ENCODE measurements at regions not wholly inside any gene's neighbourhood (a gene's known extent, or its start where the extent isn't known, plus 50 kb on each side); places are given as distances from the start of the nearest gene placed in this dataset.

DNA sequence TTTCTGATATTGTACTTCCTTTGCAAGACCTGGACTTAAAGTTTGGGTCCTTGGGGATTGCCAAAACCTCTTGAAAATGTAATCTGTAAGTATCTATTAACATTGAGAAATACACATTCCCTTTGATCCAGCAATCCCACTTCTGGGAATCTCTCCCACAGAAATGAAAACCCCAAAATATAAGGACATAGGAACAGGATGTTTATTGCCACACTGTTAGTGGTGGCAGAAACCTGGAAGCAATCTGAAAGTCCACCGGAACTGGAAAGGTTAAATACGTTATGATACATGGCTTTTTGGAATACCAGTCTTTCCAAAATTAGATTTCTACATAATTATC is 71.2 kb upstream of the STX18 start:
- Histone ChIP-seq H3K9ac (ENCODE audit: control insufficient read depth, insufficient read depth, low read length) (no peak overlapping the region), H3K9me3 (replicated peaks; ENCODE audit: control insufficient read depth, insufficient read depth, low read length) (no peaks in the 10 kb centered on the region), H3K4me3 (no peak overlapping the region), H3K36me3 (ENCODE audit: control insufficient read depth in 2 of 2, insufficient read depth in 2 of 2, low read length in 1 of 2) (no peaks in the 10 kb centered on the region), H3K27me3 (replicated peaks in 1 of 2; ENCODE audit: control insufficient read depth in 2 of 2, insufficient read depth in 2 of 2, low read length in 1 of 2) (no peaks in the 10 kb centered on the region), H3K27ac (ENCODE audit: control insufficient read depth, insufficient read depth) (no peak overlapping the region), H3K4me1 (ENCODE audit: control insufficient read depth, insufficient read depth, low read length) (no peaks in the 10 kb centered on the region), H3K4me2 (ENCODE audit: control insufficient read depth, insufficient read depth) (no peak overlapping the region), H2AFZ (ENCODE audit: control insufficient read depth, low read depth, low read length) (no peak overlapping the region), H3K79me2 (ENCODE audit: control insufficient read depth, insufficient read depth, low read length) (no peaks in the 10 kb centered on the region), H4K20me1 (ENCODE audit: control insufficient read depth, insufficient read depth) (no peaks in the 10 kb centered on the region)
- intact Hi-C loops (cut with micrococcal nuclease; ENCODE audit: unreplicated experiment), result no loop called here
- in situ Hi-C loops (cut with MboI), result no loop called here
- ChIA-PET POLR2A (no interaction called here), SMC1A (ENCODE audit: uncharacterized antibody, unreplicated experiment) (no interaction called here), CTCF (no interaction called here), RAD21 (ENCODE audit: unreplicated experiment) (no interaction called here)
- no peak for ATAC-seq
- BruUV-seq (replicated peaks), result no TSS peak
- no peak for DNase-seq (ENCODE audit: low read depth, low spot score)
- WGBS (ENCODE audit: insufficient coverage, insufficient replicate concordance, low lambda C conversion rate, missing lambda C conversion rate), result 96% methylated on average over 2 of the region's 2 CpGs
- FAIRE-seq, result no peak
- TF ChIP-seq IKZF2 (IDR thresholded peaks at IDR 0.05) (no peak), CHD2 (IDR thresholded peaks at IDR 0.05; ENCODE audit: borderline replicate concordance, low read depth, low read length) (no peak), IRF4 (IDR thresholded peaks at IDR 0.05; ENCODE audit: low read depth, low read length) (no peak), SPI1 (IDR thresholded peaks at IDR 0.05; ENCODE audit: borderline replicate concordance, insufficient read depth, low read depth, low read length) (no peak), NRF1 (conservative IDR thresholded peaks at IDR 0.05; ENCODE audit: low read depth, low read length) (no peak), NBN (IDR thresholded peaks at IDR 0.05) (no peak), MTA2 (IDR thresholded peaks at IDR 0.05; ENCODE audit: low read depth) (no peak), DPF2 (IDR thresholded peaks at IDR 0.05) (no peak), SP1 (IDR thresholded peaks at IDR 0.05; ENCODE audit: low read depth, low read length) (no peak), MYB (IDR thresholded peaks at IDR 0.05; ENCODE audit: borderline replicate concordance, low read depth, low read length) (no peak), TAF1 (IDR thresholded peaks at IDR 0.05; ENCODE audit: borderline replicate concordance, low read depth, low read length) (no peak), RB1 (IDR thresholded peaks at IDR 0.05; ENCODE audit: borderline replicate concordance) (no peak), WRNIP1 (IDR thresholded peaks at IDR 0.05; ENCODE audit: borderline replicate concordance, low read depth, low read length) (no peak)
- TF ChIP-seq, protein P1, sequence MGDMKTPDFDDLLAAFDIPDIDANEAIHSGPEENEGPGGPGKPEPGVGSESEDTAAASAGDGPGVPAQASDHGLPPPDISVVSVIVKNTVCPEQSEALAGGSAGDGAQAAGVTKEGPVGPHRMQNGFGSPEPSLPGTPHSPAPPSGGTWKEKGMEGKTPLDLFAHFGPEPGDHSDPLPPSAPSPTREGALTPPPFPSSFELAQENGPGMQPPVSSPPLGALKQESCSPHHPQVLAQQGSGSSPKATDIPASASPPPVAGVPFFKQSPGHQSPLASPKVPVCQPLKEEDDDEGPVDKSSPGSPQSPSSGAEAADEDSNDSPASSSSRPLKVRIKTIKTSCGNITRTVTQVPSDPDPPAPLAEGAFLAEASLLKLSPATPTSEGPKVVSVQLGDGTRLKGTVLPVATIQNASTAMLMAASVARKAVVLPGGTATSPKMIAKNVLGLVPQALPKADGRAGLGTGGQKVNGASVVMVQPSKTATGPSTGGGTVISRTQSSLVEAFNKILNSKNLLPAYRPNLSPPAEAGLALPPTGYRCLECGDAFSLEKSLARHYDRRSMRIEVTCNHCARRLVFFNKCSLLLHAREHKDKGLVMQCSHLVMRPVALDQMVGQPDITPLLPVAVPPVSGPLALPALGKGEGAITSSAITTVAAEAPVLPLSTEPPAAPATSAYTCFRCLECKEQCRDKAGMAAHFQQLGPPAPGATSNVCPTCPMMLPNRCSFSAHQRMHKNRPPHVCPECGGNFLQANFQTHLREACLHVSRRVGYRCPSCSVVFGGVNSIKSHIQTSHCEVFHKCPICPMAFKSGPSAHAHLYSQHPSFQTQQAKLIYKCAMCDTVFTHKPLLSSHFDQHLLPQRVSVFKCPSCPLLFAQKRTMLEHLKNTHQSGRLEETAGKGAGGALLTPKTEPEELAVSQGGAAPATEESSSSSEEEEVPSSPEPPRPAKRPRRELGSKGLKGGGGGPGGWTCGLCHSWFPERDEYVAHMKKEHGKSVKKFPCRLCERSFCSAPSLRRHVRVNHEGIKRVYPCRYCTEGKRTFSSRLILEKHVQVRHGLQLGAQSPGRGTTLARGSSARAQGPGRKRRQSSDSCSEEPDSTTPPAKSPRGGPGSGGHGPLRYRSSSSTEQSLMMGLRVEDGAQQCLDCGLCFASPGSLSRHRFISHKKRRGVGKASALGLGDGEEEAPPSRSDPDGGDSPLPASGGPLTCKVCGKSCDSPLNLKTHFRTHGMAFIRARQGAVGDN (IDR thresholded peaks at IDR 0.05), result no peak
- TF ChIP-seq, protein P2, sequence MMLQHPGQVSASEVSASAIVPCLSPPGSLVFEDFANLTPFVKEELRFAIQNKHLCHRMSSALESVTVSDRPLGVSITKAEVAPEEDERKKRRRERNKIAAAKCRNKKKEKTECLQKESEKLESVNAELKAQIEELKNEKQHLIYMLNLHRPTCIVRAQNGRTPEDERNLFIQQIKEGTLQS (IDR thresholded peaks at IDR 0.05; ENCODE audit: borderline replicate concordance, extremely low read depth, low read depth, low read length), result no peak
- TF ChIP-seq, protein P3, sequence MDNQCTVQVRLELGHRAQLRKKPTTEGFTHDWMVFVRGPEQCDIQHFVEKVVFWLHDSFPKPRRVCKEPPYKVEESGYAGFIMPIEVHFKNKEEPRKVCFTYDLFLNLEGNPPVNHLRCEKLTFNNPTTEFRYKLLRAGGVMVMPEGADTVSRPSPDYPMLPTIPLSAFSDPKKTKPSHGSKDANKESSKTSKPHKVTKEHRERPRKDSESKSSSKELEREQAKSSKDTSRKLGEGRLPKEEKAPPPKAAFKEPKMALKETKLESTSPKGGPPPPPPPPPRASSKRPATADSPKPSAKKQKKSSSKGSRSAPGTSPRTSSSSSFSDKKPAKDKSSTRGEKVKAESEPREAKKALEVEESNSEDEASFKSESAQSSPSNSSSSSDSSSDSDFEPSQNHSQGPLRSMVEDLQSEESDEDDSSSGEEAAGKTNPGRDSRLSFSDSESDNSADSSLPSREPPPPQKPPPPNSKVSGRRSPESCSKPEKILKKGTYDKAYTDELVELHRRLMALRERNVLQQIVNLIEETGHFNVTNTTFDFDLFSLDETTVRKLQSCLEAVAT (IDR thresholded peaks at IDR 0.05), result no peak
- TF ChIP-seq, protein P4, sequence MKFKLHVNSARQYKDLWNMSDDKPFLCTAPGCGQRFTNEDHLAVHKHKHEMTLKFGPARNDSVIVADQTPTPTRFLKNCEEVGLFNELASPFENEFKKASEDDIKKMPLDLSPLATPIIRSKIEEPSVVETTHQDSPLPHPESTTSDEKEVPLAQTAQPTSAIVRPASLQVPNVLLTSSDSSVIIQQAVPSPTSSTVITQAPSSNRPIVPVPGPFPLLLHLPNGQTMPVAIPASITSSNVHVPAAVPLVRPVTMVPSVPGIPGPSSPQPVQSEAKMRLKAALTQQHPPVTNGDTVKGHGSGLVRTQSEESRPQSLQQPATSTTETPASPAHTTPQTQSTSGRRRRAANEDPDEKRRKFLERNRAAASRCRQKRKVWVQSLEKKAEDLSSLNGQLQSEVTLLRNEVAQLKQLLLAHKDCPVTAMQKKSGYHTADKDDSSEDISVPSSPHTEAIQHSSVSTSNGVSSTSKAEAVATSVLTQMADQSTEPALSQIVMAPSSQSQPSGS (IDR thresholded peaks at IDR 0.05; ENCODE audit: low read length), result no peak
- TF ChIP-seq, protein P5, sequence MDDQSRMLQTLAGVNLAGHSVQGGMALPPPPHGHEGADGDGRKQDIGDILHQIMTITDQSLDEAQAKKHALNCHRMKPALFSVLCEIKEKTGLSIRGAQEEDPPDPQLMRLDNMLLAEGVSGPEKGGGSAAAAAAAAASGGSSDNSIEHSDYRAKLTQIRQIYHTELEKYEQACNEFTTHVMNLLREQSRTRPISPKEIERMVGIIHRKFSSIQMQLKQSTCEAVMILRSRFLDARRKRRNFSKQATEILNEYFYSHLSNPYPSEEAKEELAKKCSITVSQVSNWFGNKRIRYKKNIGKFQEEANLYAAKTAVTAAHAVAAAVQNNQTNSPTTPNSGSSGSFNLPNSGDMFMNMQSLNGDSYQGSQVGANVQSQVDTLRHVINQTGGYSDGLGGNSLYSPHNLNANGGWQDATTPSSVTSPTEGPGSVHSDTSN (IDR thresholded peaks at IDR 0.05; ENCODE audit: insufficient replicate concordance, low read depth, low read length), result no peak
- TF ChIP-seq, protein P6, sequence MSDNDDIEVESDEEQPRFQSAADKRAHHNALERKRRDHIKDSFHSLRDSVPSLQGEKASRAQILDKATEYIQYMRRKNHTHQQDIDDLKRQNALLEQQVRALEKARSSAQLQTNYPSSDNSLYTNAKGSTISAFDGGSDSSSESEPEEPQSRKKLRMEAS (IDR thresholded peaks at IDR 0.05; ENCODE audit: low read depth, low read length), result no peak

Data from GM12878 (cell line).